Neuronal stem cell (in vitro differentiated cells): ENCODE measurements at regions not wholly inside any gene's neighbourhood (a gene's known extent, or its start where the extent isn't known, plus 50 kb on each side); places are given as distances from the start of the nearest gene placed in this dataset.

Experiments
- DNase-seq: peaks from one replicate; pipeline ENCODE4 v3.0.0-alpha.2; 2013; ENCODE audit warnings: low spot score
- H2AFZ ChIP-seq: one replicate; pipeline ENCODE4 v1.6.1; 2013; ENCODE audit warnings: mild to moderate bottlenecking, low read length, inconsistent platforms
- H2AK5ac ChIP-seq: 2 replicates; pipeline ENCODE4 v1.6.1; 2013; ENCODE audit warnings: low read depth, mild to moderate bottlenecking, inconsistent platforms, low read length, moderate library complexity, mixed read lengths
- H2BK120ac ChIP-seq: 2 replicates; pipeline ENCODE4 v1.6.1; 2013; ENCODE audit warnings: low read depth, mild to moderate bottlenecking, inconsistent platforms, low read length, moderate library complexity, mixed read lengths
- H2BK12ac ChIP-seq: one replicate; pipeline ENCODE4 v1.6.1; 2013; ENCODE audit warnings: low read length, inconsistent platforms
- H2BK15ac ChIP-seq: 2 replicates; pipeline ENCODE4 v1.6.1; 2013; ENCODE audit warnings: mild to moderate bottlenecking, low read length, inconsistent platforms, mixed read lengths
- H2BK5ac ChIP-seq: one replicate; pipeline ENCODE4 v1.6.1; 2013; ENCODE audit warnings: inconsistent platforms, mild to moderate bottlenecking, low read length, moderate library complexity
- H3K14ac ChIP-seq: one replicate; pipeline ENCODE4 v1.6.1; 2013; ENCODE audit warnings: low read length, inconsistent platforms
- H3K18ac ChIP-seq: 2 replicates; pipeline ENCODE4 v1.6.1; 2013; ENCODE audit warnings: low read length, inconsistent platforms
- H3K23ac ChIP-seq: 2 replicates; pipeline ENCODE4 v1.6.1; 2013; ENCODE audit warnings: low read depth, mild to moderate bottlenecking, mixed read lengths, low read length, inconsistent platforms; ENCODE audit not compliant: poor library complexity
- H3K27ac ChIP-seq: replicated peaks from 3 replicates; pipeline ENCODE4 v1.5.1; 2013; ENCODE audit warnings: low read length, inconsistent platforms
- H3K27me3 ChIP-seq, 3 experiments: 2 replicates each; pipeline ENCODE4 v1.6.1; 2013; ENCODE audit warnings: low read length in 3 of 3, mild to moderate bottlenecking in 2 of 3, inconsistent platforms in 1 of 3, low read depth in 1 of 3, mixed read lengths in 1 of 3, moderate library complexity in 1 of 3; ENCODE audit not compliant: control insufficient read depth in 3 of 3, insufficient read depth in 3 of 3
- H3K36me3 ChIP-seq, 2 donors: replicated peaks in 1 of 2; 2 replicates each; pipeline ENCODE4 v1.6.1; 2013; ENCODE audit warnings: low read length in 2 of 2; ENCODE audit not compliant: control insufficient read depth in 2 of 2, insufficient read depth in 2 of 2
- H3K4ac ChIP-seq: 2 replicates; pipeline ENCODE4 v1.6.1; 2013; ENCODE audit warnings: inconsistent platforms, mild to moderate bottlenecking, low read length, moderate library complexity
- H3K4me1 ChIP-seq, 2 donors: 1 replicate in 1 of 2; 2 replicates in 1 of 2; pipeline ENCODE4 v1.6.1; 2013; ENCODE audit warnings: low read length in 2 of 2, low read depth in 1 of 2; ENCODE audit not compliant: control insufficient read depth in 2 of 2, insufficient read depth in 1 of 2
- H3K4me2 ChIP-seq: one replicate; pipeline ENCODE4 v1.6.1; 2013; ENCODE audit warnings: mild to moderate bottlenecking, low read length, inconsistent platforms; ENCODE audit not compliant: insufficient read depth, poor library complexity, severe bottlenecking
- H3K4me3 ChIP-seq, 2 donors: 2 replicates each; pipeline ENCODE4 v1.5.1; 2013; ENCODE audit warnings: low read length in 2 of 2, mild to moderate bottlenecking in 2 of 2, inconsistent platforms in 1 of 2, moderate library complexity in 1 of 2
- H3K79me1 ChIP-seq: one replicate; pipeline ENCODE4 v1.6.1; 2013; ENCODE audit warnings: low read depth, mild to moderate bottlenecking, inconsistent platforms, low read length, moderate library complexity
- H3K9ac ChIP-seq: one replicate; pipeline ENCODE4 v1.6.1; 2013; ENCODE audit warnings: mild to moderate bottlenecking, low read depth, low read length, inconsistent platforms; ENCODE audit not compliant: poor library complexity
- H3K9me3 ChIP-seq, 2 donors: replicated peaks in 1 of 2; 2 replicates each; pipeline versions ENCODE3 to v1.6.1; 2013; ENCODE audit warnings: low read length in 2 of 2, mild to moderate bottlenecking in 2 of 2, inconsistent platforms in 1 of 2, low read depth in 1 of 2, mixed read lengths in 1 of 2, moderate library complexity in 1 of 2; ENCODE audit not compliant: control insufficient read depth in 2 of 2, insufficient read depth in 1 of 2
- H4K8ac ChIP-seq: one replicate; pipeline ENCODE4 v1.6.1; 2013; ENCODE audit warnings: low read depth, mild to moderate bottlenecking, inconsistent platforms, low read length, moderate library complexity
- H4K91ac ChIP-seq: one replicate; pipeline ENCODE4 v1.6.1; 2013; ENCODE audit warnings: low read length, low read depth, mild to moderate bottlenecking, inconsistent platforms; ENCODE audit not compliant: poor library complexity
- WGBS, 2 donors: extraction: QIAGEN DNeasy Blood & Tissue Kit; methylation state at CpG; one replicate each; pipeline ENCODE4 v1.1.7; 2013; ENCODE audit warnings: missing lambda C conversion rate in 2 of 2, mixed read lengths in 1 of 2; ENCODE audit not compliant: insufficient read length in 2 of 2, insufficient replicate concordance in 1 of 2; ENCODE audit errors: extremely low coverage in 2 of 2; 5-methylcytosine and 5-hydroxymethylcytosine counted together

GRCh38 chr5:4625206-4625896 is 514.8 kb upstream of the ADAMTS16 start:
- no peaks in the 10 kb centered on the region for H3K79me1 ChIP-seq
- no peak overlapping the region for H3K4ac ChIP-seq
- WGBS, 2 donors: no CpG with 5 or more reads among the region's 5 CpGs
- no peak overlapping the region for H3K18ac ChIP-seq
- H3K36me3 ChIP-seq: no peaks in the 10 kb centered on the region
- no peak for DNase-seq
- H3K4me3 ChIP-seq: no peak overlapping the region
- H3K27ac ChIP-seq: no peak overlapping the region
- no peak overlapping the region for H2AFZ ChIP-seq
- H4K91ac ChIP-seq: no peak overlapping the region
- peaks cover 3 to 30% of the 10 kb centered on the region in 2 donors for H3K9me3 ChIP-seq
- no peak overlapping the region for H3K23ac ChIP-seq
- no peak overlapping the region for H2AK5ac ChIP-seq
- no peak overlapping the region for H2BK12ac ChIP-seq
- H2BK15ac ChIP-seq: no peak overlapping the region
- peaks cover 5 to 43% of the 10 kb centered on the region in 2 donors for H3K4me1 ChIP-seq
- H2BK5ac ChIP-seq: no peak overlapping the region
- H3K4me2 ChIP-seq: no peak overlapping the region
- no peak overlapping the region for H2BK120ac ChIP-seq
- no peaks in the 10 kb centered on the region for H3K27me3 ChIP-seq
- no peak overlapping the region for H3K9ac ChIP-seq
- H3K14ac ChIP-seq: no peak overlapping the region
- no peak overlapping the region for H4K8ac ChIP-seq

- no peak overlapping the region for H3K23ac ChIP-seq
- no peak overlapping the region for H2BK5ac ChIP-seq
- no peak overlapping the region for H2AK5ac ChIP-seq
- no peaks in the 10 kb centered on the region for H3K36me3 ChIP-seq
- peaks cover 3 to 30% of the 10 kb centered on the region in 2 donors for H3K9me3 ChIP-seq
- no peak for DNase-seq
- H3K9ac ChIP-seq: no peak overlapping the region
- no peak overlapping the region for H2BK120ac ChIP-seq
- H3K14ac ChIP-seq: no peak overlapping the region
- H4K91ac ChIP-seq: no peak overlapping the region
- no peak overlapping the region for H2BK12ac ChIP-seq
- no CpG with 5 or more reads among the region's 3 CpGs for WGBS, 2 donors
- no peak overlapping the region for H3K18ac ChIP-seq
- H3K27me3 ChIP-seq: no peaks in the 10 kb centered on the region
- H3K27ac ChIP-seq: no peak overlapping the region
- H3K4me3 ChIP-seq: no peak overlapping the region
- no peak overlapping the region for H4K8ac ChIP-seq
- H3K4ac ChIP-seq: no peak overlapping the region
- no peak overlapping the region for H3K4me2 ChIP-seq
- H2BK15ac ChIP-seq: no peak overlapping the region
- peak overlapping the region; percentile 62 for H2AFZ ChIP-seq
- H3K79me1 ChIP-seq: no peaks in the 10 kb centered on the region
- peaks cover 5 to 43% of the 10 kb centered on the region in 2 donors for H3K4me1 ChIP-seq
Measured at GRCh38 chr5:4627131-4627530, 513.0 kb upstream of the ADAMTS16 start.

DNA sequence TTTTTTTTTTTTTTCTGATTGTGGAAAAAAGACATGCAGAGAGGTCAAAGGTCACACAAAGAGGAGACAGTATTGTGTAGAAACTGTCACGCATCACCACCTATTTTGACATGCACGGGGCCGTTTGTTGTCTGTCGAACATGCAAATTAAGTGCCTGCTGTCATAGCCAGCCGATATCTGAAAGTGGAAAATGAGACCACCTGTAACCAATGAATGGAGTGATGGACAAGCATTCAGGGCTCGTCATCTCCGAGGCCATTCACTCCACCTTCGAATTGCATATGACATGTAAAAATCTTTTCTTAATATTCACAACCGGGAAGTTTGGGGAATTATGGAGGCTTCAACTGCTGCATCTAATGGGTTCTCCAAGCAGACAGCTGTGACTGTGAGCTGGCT is 512.2 kb upstream of the ADAMTS16 start:
- no peak overlapping the region for H3K14ac ChIP-seq
- H3K4me3 ChIP-seq: no peak overlapping the region
- no peaks in the 10 kb centered on the region for H3K27me3 ChIP-seq
- H4K8ac ChIP-seq: no peak overlapping the region
- no CpG with 5 or more reads among the region's 9 CpGs for WGBS, 2 donors
- no peak overlapping the region for H3K9ac ChIP-seq
- H2BK12ac ChIP-seq: no peak overlapping the region
- no peak overlapping the region for H3K27ac ChIP-seq
- no peak overlapping the region for H2BK15ac ChIP-seq
- H3K18ac ChIP-seq: no peak overlapping the region
- H3K9me3 ChIP-seq: peaks cover 3 to 26% of the 10 kb centered on the region in 2 donors
- H2BK5ac ChIP-seq: no peak overlapping the region
- no peaks in the 10 kb centered on the region for H3K36me3 ChIP-seq
- H3K23ac ChIP-seq: no peak overlapping the region
- no peak overlapping the region for H2BK120ac ChIP-seq
- H2AFZ ChIP-seq: no peak overlapping the region
- H2AK5ac ChIP-seq: no peak overlapping the region
- H3K79me1 ChIP-seq: no peaks in the 10 kb centered on the region
- no peak for DNase-seq
- no peak overlapping the region for H4K91ac ChIP-seq
- peaks cover 5 to 39% of the 10 kb centered on the region in 2 donors for H3K4me1 ChIP-seq
- H3K4ac ChIP-seq: no peak overlapping the region
- no peak overlapping the region for H3K4me2 ChIP-seq

GRCh38 chr5:4628645-4629385 is 511.3 kb upstream of the ADAMTS16 start:
- Histone ChIP-seq H2BK12ac (no peak overlapping the region), H3K4ac (no peak overlapping the region), H3K4me2 (no peak overlapping the region), H2AFZ (peak overlapping the region; percentile 39), H4K91ac (no peak overlapping the region), H3K27me3 (no peaks in the 10 kb centered on the region), H2BK120ac (no peak overlapping the region), H3K4me1 (peaks cover 5 to 39% of the 10 kb centered on the region in 2 donors), H3K14ac (no peak overlapping the region), H3K79me1 (no peaks in the 10 kb centered on the region), H2BK15ac (no peak overlapping the region), H3K9me3 (peaks cover 3 to 17% of the 10 kb centered on the region in 2 donors), H2BK5ac (no peak overlapping the region), H3K4me3 (no peak overlapping the region), H3K18ac (peak overlapping the region; percentile 56), H3K36me3 (no peaks in the 10 kb centered on the region), H2AK5ac (no peak overlapping the region), H4K8ac (no peak overlapping the region), H3K27ac (no peak overlapping the region), H3K9ac (no peak overlapping the region), H3K23ac (no peak overlapping the region)
- no CpG with 5 or more reads among the region's 14 CpGs for WGBS, 2 donors
- DNase-seq: no peak
